B cell (primary cell): ENCODE measurements at regions not wholly inside any gene's neighbourhood (a gene's known extent, or its start where the extent isn't known, plus 50 kb on each side); places are given as distances from the start of the nearest gene placed in this dataset.

Source experiments
- ATAC-seq: fragments of 200-7000 bp; cut with Tn5 transposase; one replicate; pipeline ENCODE4 v1.10.0; 2021; ENCODE audit warnings: low read depth, mild to moderate bottlenecking, moderate number of reproducible peaks, moderate library complexity
- CTCF ChIA-PET: fragments of 350-600 bp; sonication (Branson Sonifier 250); formaldehyde crosslinking; loops from one replicate; lab custom pipeline; 2021; ENCODE audit warnings: antibody characterized with exemption, inconsistent platforms; lab: Charles Lee
- POLR2A ChIA-PET: fragments of 350-600 bp; sonication (Branson Sonifier 250); formaldehyde crosslinking; loops from one replicate; lab custom pipeline; 2021; ENCODE audit warnings: antibody characterized with exemption; lab: Charles Lee
- DNase-seq: peaks from one replicate; pipeline ENCODE4 v3.0.0; 2013
- H2AFZ ChIP-seq: 2 replicates; pipeline ENCODE4 v1.6.1; 2012; ENCODE audit warnings: mild to moderate bottlenecking, low read depth, low read length; ENCODE audit not compliant: insufficient read depth, poor library complexity, severe bottlenecking
- H3K27ac ChIP-seq, 2 donors: 1 replicate in 1 of 2; 2 replicates in 1 of 2; pipeline ENCODE4 v1.5.1; 2012 to 2013; ENCODE audit warnings: low read length in 2 of 2, mild to moderate bottlenecking in 2 of 2, moderate library complexity in 1 of 2
- H3K27me3 ChIP-seq, 4 experiments: fragments of 200-600 bp in 1 of 4; sonication (generic) in 1 of 4; replicated peaks in 1 of 4; 1 replicate in 2 of 4; 2 replicates in 2 of 4; pipeline versions ENCODE4 v1.6.1 to v1.7.0; 2013 to 2016; ENCODE audit warnings: low read length in 3 of 4, mild to moderate bottlenecking in 2 of 4, mixed read lengths in 1 of 4, moderate library complexity in 1 of 4; ENCODE audit not compliant: insufficient read depth in 4 of 4, control insufficient read depth in 3 of 4; ENCODE audit errors: control extremely low read depth in 1 of 4
- H3K36me3 ChIP-seq, 2 experiments: replicated peaks in 1 of 2; 1 replicate in 1 of 2; 2 replicates in 1 of 2; pipeline versions ENCODE4 v1.6.1 to v1.7.1; 2013; ENCODE audit warnings: low read length in 1 of 2; ENCODE audit not compliant: insufficient read depth in 2 of 2, control insufficient read depth in 1 of 2; ENCODE audit errors: control extremely low read depth in 1 of 2, extremely low read depth in 1 of 2
- H3K4me1 ChIP-seq, 2 donors: fragments of 200-600 bp in 1 of 2; sonication (generic) in 1 of 2; 1 replicate in 1 of 2; 2 replicates in 1 of 2; pipeline versions ENCODE4 v1.5.1 to v1.6.1; 2013 to 2017; ENCODE audit warnings: low read length in 2 of 2; ENCODE audit not compliant: control insufficient read depth in 2 of 2, insufficient read depth in 2 of 2
- H3K4me2 ChIP-seq: replicated peaks from 2 replicates; pipeline ENCODE3; 2012; ENCODE audit warnings: mild to moderate bottlenecking, low read depth, low read length; ENCODE audit not compliant: poor library complexity, severe bottlenecking
- H3K4me3 ChIP-seq, 5 experiments: fragments of 200-600 bp in 1 of 5; sonication (generic) in 1 of 5; 1 replicate in 3 of 5; 2 replicates in 2 of 5; pipeline versions ENCODE4 v1.5.1 to v1.7.0; 2011 to 2016; ENCODE audit warnings: low read length in 4 of 5, mild to moderate bottlenecking in 4 of 5, low read depth in 2 of 5, control low read depth in 1 of 5, moderate library complexity in 1 of 5; ENCODE audit not compliant: insufficient read depth in 1 of 5; ENCODE audit errors: control extremely low read depth in 1 of 5, extremely low read depth in 1 of 5
- H3K79me2 ChIP-seq: fragments of 200-600 bp; sonication (generic); one replicate; pipeline ENCODE4 v1.6.0; 2016; ENCODE audit warnings: low read length; ENCODE audit not compliant: control insufficient read depth, insufficient read depth
- H3K9ac ChIP-seq: fragments of 200-600 bp; sonication (generic); 2 replicates; pipeline ENCODE4 v1.6.1; 2017; ENCODE audit warnings: mild to moderate bottlenecking, low read length, moderate library complexity
- H3K9me3 ChIP-seq, 3 donors: one replicate each; pipeline versions ENCODE4 v1.6.1 to v1.7.1; 2013; ENCODE audit warnings: low read length in 2 of 3; ENCODE audit not compliant: control insufficient read depth in 2 of 3, insufficient read depth in 1 of 3; ENCODE audit errors: control extremely low read depth in 1 of 3
- H4K20me1 ChIP-seq: 2 replicates; pipeline ENCODE4 v1.6.0; 2012; ENCODE audit warnings: mild to moderate bottlenecking, low read length; ENCODE audit not compliant: insufficient read depth, control insufficient read depth, poor library complexity, severe bottlenecking
- H3K27ac Mint-ChIP-seq: one replicate; pipeline ENCODE4 v1.8.0; 2021; ENCODE audit warnings: mixed read lengths
- H3K27me3 Mint-ChIP-seq: one replicate; pipeline ENCODE4 v1.8.0; 2021; ENCODE audit warnings: mixed read lengths
- H3K4me1 Mint-ChIP-seq: one replicate; pipeline ENCODE4 v1.8.0; 2021; ENCODE audit warnings: mixed read lengths
- H3K4me3 Mint-ChIP-seq: one replicate; pipeline ENCODE4 v1.8.0; 2021; ENCODE audit warnings: mixed read lengths
- H3K9me3 Mint-ChIP-seq: one replicate; pipeline ENCODE4 v1.8.0; 2022; ENCODE audit warnings: mixed read lengths; ENCODE audit not compliant: insufficient read depth
- EZH2 ChIP-seq: IDR thresholded peaks from 2 replicates; pipeline ENCODE4 v1.6.1; 2012; ENCODE audit warnings: borderline replicate concordance, low read depth, mild to moderate bottlenecking, moderate library complexity, low read length; ENCODE audit not compliant: insufficient read depth, poor library complexity, severe bottlenecking
- WGBS: methylation state at CpG from one replicate; pipeline ENCODE4 v1.1.5; 2013; ENCODE audit warnings: missing lambda C conversion rate; ENCODE audit not compliant: insufficient coverage; 5-methylcytosine and 5-hydroxymethylcytosine counted together
- intact Hi-C: fragments of 100-400 bp; cut with micrococcal nuclease; formaldehyde crosslinking; loops from one replicate; pipeline ENCODE4 v1.10.0; 2022
- TF ChIP-seq, protein P1 (sequence below): fragments of 200-600 bp; IDR thresholded peaks from one replicate; pipeline ENCODE4 v1.8.0; 2022; ENCODE audit warnings: antibody characterized with exemption, mild to moderate bottlenecking

- Histone ChIP-seq H3K4me1 (no peaks in the 10 kb centered on the region), H3K27me3 (no peaks in the 10 kb centered on the region), H3K9ac (no peak overlapping the region), H3K4me2 (no peak overlapping the region), H3K4me3 (no peak overlapping the region), H3K9me3 (no peaks in the 10 kb centered on the region), H3K27ac (no peak overlapping the region), H4K20me1 (no peaks in the 10 kb centered on the region), H3K79me2 (no peaks in the 10 kb centered on the region), H3K36me3 (no peaks in the 10 kb centered on the region), H2AFZ (no peak overlapping the region)
- CTCF ChIA-PET = no interaction called here
- Mint-ChIP-seq H3K9me3 (no peaks in the 10 kb centered on the region), H3K4me1 (no peaks in the 10 kb centered on the region), H3K27me3 (no peaks in the 10 kb centered on the region), H3K4me3 (no peak overlapping the region), H3K27ac (no peak overlapping the region)
- 100% methylated on average over 1 of the region's 2 CpGs for WGBS
- POLR2A ChIA-PET = no interaction called here
- intact Hi-C loops = no loop called here
- ATAC-seq (no peak), DNase-seq (no peak)
- TF ChIP-seq EZH2 = no peak
- TF ChIP-seq, protein P1, sequence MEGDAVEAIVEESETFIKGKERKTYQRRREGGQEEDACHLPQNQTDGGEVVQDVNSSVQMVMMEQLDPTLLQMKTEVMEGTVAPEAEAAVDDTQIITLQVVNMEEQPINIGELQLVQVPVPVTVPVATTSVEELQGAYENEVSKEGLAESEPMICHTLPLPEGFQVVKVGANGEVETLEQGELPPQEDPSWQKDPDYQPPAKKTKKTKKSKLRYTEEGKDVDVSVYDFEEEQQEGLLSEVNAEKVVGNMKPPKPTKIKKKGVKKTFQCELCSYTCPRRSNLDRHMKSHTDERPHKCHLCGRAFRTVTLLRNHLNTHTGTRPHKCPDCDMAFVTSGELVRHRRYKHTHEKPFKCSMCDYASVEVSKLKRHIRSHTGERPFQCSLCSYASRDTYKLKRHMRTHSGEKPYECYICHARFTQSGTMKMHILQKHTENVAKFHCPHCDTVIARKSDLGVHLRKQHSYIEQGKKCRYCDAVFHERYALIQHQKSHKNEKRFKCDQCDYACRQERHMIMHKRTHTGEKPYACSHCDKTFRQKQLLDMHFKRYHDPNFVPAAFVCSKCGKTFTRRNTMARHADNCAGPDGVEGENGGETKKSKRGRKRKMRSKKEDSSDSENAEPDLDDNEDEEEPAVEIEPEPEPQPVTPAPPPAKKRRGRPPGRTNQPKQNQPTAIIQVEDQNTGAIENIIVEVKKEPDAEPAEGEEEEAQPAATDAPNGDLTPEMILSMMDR = no peak
Observed at GRCh38 chr4:67236788-67237187, 308.5 kb downstream of the CENPC start.

DNA sequence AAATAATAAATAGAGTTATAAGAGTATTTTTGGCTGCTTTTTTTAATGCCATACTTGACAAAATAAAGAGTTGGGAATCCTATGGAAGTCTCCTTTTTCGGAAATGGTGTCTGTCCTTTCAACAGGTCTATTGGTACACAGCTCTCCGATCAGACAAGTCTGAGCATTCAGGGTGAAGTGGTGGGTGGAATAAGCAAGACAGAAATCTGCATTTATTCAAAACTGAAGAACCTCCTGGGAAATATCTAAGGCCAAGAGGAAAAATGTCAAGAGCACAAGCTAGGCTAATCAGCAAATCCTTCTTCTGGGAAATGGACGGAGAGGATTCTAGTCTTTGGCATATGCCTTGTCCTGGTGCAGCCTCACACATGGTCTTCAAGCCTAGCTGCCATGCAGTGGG is 309.0 kb downstream of the CENPC start:
- ATAC-seq (no peak), DNase-seq (no peak)
- TF ChIP-seq EZH2 = no peak
- TF ChIP-seq, protein P1 = no peak
- H3K27me3 Mint-ChIP-seq = no peaks in the 10 kb centered on the region
- ChIA-PET POLR2A (no interaction called here), CTCF (no interaction called here)
- H3K4me3 Mint-ChIP-seq = no peak overlapping the region
- H3K4me3 ChIP-seq = no peak overlapping the region
- no peaks in the 10 kb centered on the region for H3K4me1 ChIP-seq
- no peaks in the 10 kb centered on the region for H3K36me3 ChIP-seq
- no peaks in the 10 kb centered on the region for H3K4me1 Mint-ChIP-seq
- H3K27me3 ChIP-seq = no peaks in the 10 kb centered on the region
- H3K79me2 ChIP-seq = no peaks in the 10 kb centered on the region
- no peak overlapping the region for H3K27ac Mint-ChIP-seq
- no peak overlapping the region for H2AFZ ChIP-seq
- H3K9me3 ChIP-seq = no peaks in the 10 kb centered on the region
- H3K9ac ChIP-seq = no peak overlapping the region
- no peak overlapping the region for H3K4me2 ChIP-seq
- WGBS = 81% methylated on average over 3 of the region's 3 CpGs
- intact Hi-C loops = no loop called here
- no peaks in the 10 kb centered on the region for H4K20me1 ChIP-seq
- H3K9me3 Mint-ChIP-seq = no peaks in the 10 kb centered on the region
- no peak overlapping the region for H3K27ac ChIP-seq
